Activated CD4-positive, alpha-beta T cell treated with anti-CD3 and anti-CD28 coated beads for 36 hours (primary cell): ENCODE measurements at regions not wholly inside any gene's neighbourhood (a gene's known extent, or its start where the extent isn't known, plus 50 kb on each side); places are given as distances from the start of the nearest gene placed in this dataset.
"Not testable (repeated sequence)": the region's sequence is repeated elsewhere in the genome, so short reads cannot be mapped to it uniquely, and the experiment has no call there.

Experiments used
- ATAC-seq: fragments of 200-7000 bp; cut with Tn5 transposase; one replicate; pipeline ENCODE4 v1.10.0; 2021; ENCODE audit warnings: mild to moderate bottlenecking, moderate library complexity
- CTCF ChIA-PET: fragments of 350-600 bp; sonication (Branson Sonifier 250); formaldehyde crosslinking; loops from one replicate; lab custom pipeline; 2021; ENCODE audit warnings: antibody characterized with exemption; lab: Charles Lee
- POLR2A ChIA-PET: fragments of 350-600 bp; sonication (Branson Sonifier 250); formaldehyde crosslinking; loops from one replicate; lab custom pipeline; 2021; ENCODE audit warnings: antibody characterized with exemption, inconsistent platforms; lab: Charles Lee
- DNase-seq: peaks from one replicate; pipeline ENCODE4 v3.0.0-alpha.2; 2020
- H3K27ac Mint-ChIP-seq: one replicate; pipeline ENCODE4 v1.8.0; 2021; ENCODE audit warnings: mixed read lengths
- H3K27me3 Mint-ChIP-seq: one replicate; pipeline ENCODE4 v1.8.0; 2021; ENCODE audit warnings: mixed read lengths
- H3K36me3 Mint-ChIP-seq: one replicate; pipeline ENCODE4 v1.8.0; 2021; ENCODE audit warnings: low read depth, mixed read lengths
- H3K4me1 Mint-ChIP-seq: one replicate; pipeline ENCODE4 v1.8.0; 2021; ENCODE audit warnings: mixed read lengths
- H3K4me3 Mint-ChIP-seq: one replicate; pipeline ENCODE4 v1.8.0; 2021; ENCODE audit warnings: mild to moderate bottlenecking, moderate library complexity, mixed read lengths
- H3K9me3 Mint-ChIP-seq: one replicate; pipeline ENCODE4 v1.8.0; 2021; ENCODE audit warnings: low read depth, mixed read lengths
- intact Hi-C, 2 experiments: fragments of 100-400 bp; cut with DNase I in 1 of 2; cut with micrococcal nuclease in 1 of 2; formaldehyde crosslinking; loops; one replicate each; pipeline versions ENCODE4 v1.14.2 to v1.15.1; 2022 to 2024; cut with DNase I, micrococcal nuclease

DNA sequence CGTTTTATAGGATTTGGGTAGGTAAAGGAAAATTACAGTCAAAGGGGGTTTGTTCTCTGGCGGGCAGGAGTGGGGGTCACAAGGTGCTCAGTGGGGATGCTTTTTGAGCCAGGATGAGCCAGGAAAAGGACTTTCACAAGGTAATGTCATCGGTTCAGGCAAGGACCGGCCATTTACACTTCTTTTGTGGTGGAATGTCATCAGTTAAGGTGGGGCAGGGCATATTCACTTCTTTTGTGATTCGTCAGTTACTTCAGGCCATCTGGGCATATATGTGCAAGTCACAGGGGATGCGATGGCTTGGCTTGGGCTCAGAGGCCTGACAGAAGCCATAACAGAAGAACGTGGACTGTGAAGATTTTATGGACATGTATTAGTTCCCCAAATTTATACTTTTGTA, 65.6 kb upstream of the SRD5A3 start:
- H3K4me3 Mint-ChIP-seq, DNase-seq, H3K36me3 Mint-ChIP-seq, POLR2A ChIA-PET, H3K27ac Mint-ChIP-seq, H3K4me1 Mint-ChIP-seq, CTCF ChIA-PET, ATAC-seq, intact Hi-C loops: not testable (repeated sequence)
- Mint-ChIP-seq H3K9me3 (peaks cover 19% of the 10 kb centered on the region), H3K27me3 (peaks cover 15% of the 10 kb centered on the region)

DNA sequence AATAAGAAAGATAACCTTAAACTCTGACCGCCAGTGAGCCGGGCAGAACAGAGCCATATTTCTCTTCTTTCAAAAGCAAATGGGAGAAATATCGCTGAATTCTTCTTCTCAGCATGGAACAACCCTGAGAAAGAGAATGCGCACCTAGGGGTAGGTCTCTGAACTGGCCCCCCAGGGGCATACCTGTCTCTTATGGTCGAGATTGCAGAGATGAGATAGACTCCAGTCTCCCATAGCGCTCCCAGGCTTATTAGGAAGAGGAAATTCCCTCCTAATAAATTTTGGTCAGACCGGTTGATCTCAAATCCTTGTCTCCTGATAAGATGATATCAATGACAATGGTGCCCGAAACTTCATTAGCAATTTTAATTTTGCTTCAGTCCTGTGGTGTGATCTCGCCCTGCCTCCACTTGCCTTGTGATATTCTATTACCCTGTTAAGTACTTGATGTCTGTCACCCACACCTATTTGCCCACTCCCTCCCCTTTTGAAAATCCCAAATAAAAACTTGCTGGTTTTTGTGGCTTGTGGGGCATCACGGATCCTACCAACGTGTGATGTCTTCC, 64.8 kb upstream of the SRD5A3 start:
- H3K4me1 Mint-ChIP-seq, CTCF ChIA-PET: not testable (repeated sequence)

GRCh38 chr4:55284331-55284730, 61.7 kb upstream of the SRD5A3 start:
- intact Hi-C loops: no loop called here
- H3K4me1 Mint-ChIP-seq: no peaks in the 10 kb centered on the region
- H3K27me3 Mint-ChIP-seq: peaks cover 13% of the 10 kb centered on the region
- POLR2A ChIA-PET: no interaction called here
- no peaks in the 10 kb centered on the region for H3K36me3 Mint-ChIP-seq
- no peak overlapping the region for H3K27ac Mint-ChIP-seq
- no peak overlapping the region for H3K4me3 Mint-ChIP-seq
- DNase-seq: no peak
- peaks cover 19% of the 10 kb centered on the region for H3K9me3 Mint-ChIP-seq
- no peak for ATAC-seq
- CTCF ChIA-PET: interaction anchor here (0.7 kb wide), 1 partner anchor 15 kb away, joined by 3 read pairs; no protein-coding TSS in a partner anchor

More for the DNA sequence above, 64.8 kb upstream of the SRD5A3 start:
- H3K27ac Mint-ChIP-seq, POLR2A ChIA-PET, intact Hi-C loops, DNase-seq, H3K36me3 Mint-ChIP-seq, H3K4me3 Mint-ChIP-seq, ATAC-seq: not testable (repeated sequence)
- Mint-ChIP-seq H3K9me3 (peaks cover 19% of the 10 kb centered on the region), H3K27me3 (peaks cover 16% of the 10 kb centered on the region)

DNA sequence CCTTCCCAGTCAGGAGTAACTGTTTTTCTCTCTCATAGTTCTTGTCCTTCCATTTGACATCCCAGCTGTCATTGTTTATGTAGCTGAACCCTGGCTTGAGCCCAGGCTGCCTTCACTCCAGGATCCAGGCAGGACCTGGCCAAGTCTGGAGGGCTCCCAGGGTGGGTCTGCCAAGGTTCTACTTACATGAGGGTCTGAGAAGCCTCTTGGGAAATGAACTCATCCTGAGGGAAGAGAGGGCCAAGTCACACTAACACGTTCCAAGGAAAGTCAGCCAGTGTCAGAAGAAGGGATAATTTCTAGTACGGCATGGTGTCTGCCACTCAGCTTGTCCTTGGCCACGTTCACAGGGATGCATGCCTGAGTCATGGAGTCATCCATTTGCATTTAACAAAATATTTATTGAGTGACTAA, 54.8 kb upstream of the SRD5A3 start:
- Mint-ChIP-seq H3K4me1 (no peaks in the 10 kb centered on the region), H3K9me3 (no peaks in the 10 kb centered on the region), H3K4me3 (no peak overlapping the region), H3K36me3 (no peaks in the 10 kb centered on the region), H3K27me3 (peaks cover 6% of the 10 kb centered on the region), H3K27ac (no peak overlapping the region)
- intact Hi-C loops: no loop called here
- DNase-seq (no peak), ATAC-seq (no peak)
- POLR2A ChIA-PET: no interaction called here
- CTCF ChIA-PET: interaction anchor here (0.7 kb wide), 1 partner anchor 123 kb away, joined by 3 read pairs; no protein-coding TSS in a partner anchor

- H3K27me3 Mint-ChIP-seq: peaks cover 16% of the 10 kb centered on the region
Measured at GRCh38 chr4:55296096-55296495, 49.9 kb upstream of the SRD5A3 start.

More at GRCh38 chr4:55296096-55296495, 49.9 kb upstream of the SRD5A3 start:
- no peaks in the 10 kb centered on the region for H3K9me3 Mint-ChIP-seq
- no peaks in the 10 kb centered on the region for H3K4me1 Mint-ChIP-seq
- H3K27ac Mint-ChIP-seq: no peak overlapping the region
- POLR2A ChIA-PET: no interaction called here
- no peak overlapping the region for H3K4me3 Mint-ChIP-seq
- CTCF ChIA-PET: interaction anchor here (0.7 kb wide), 1 partner anchor 325 kb away, joined by 3 read pairs; no protein-coding TSS in a partner anchor
- DNase-seq (no peak), ATAC-seq (no peak)
- no peaks in the 10 kb centered on the region for H3K36me3 Mint-ChIP-seq
- intact Hi-C loops: no loop called here
